Pancreas (tissue), 10 donors: ENCODE measurements at regions not wholly inside any gene's neighbourhood (a gene's known extent, or its start where the extent isn't known, plus 50 kb on each side); places are given as distances from the start of the nearest gene placed in this dataset.

Experiments used
- ATAC-seq, 4 donors: fragments of 200-7000 bp; cut with Tn5 transposase; one replicate each; pipeline versions ENCODE4 v1.8.0 to v1.9.1; 2020; ENCODE audit warnings: mild to moderate bottlenecking in 4 of 4, moderate library complexity in 4 of 4
- DNase-seq, 6 donors: peaks; one replicate each; pipeline ENCODE4 v3.0.0-alpha.2; 2020
- FAIRE-seq: peaks from 2 replicates; lab custom pipeline; 2012; peaks lifted over from hg19 to GRCh38; lab: Jason Lieb, UNC
- H3K27ac ChIP-seq, 4 donors: fragments of 200-600 bp; sonication (generic); 1 replicate in 3 of 4; 2 replicates in 1 of 4; pipeline versions ENCODE4 v1.5.0 to v1.8.0; 2020
- H3K27me3 ChIP-seq, 4 donors: fragments of 200-600 bp; one replicate each; pipeline ENCODE4 v1.8.0; 2021
- H3K36me3 ChIP-seq, 3 donors: fragments of 200-600 bp; sonication (generic) in 1 of 3; one replicate each; pipeline versions ENCODE4 v1.5.0 to v1.8.0; 2020 to 2021
- H3K4me1 ChIP-seq, 3 donors: fragments of 200-600 bp; one replicate each; pipeline ENCODE4 v1.8.0; 2021
- H3K4me3 ChIP-seq, 4 donors: fragments of 200-600 bp; sonication (generic) in 2 of 4; one replicate each; pipeline versions ENCODE4 v1.5.0 to v1.8.0; 2020 to 2021
- H3K9me3 ChIP-seq, 4 donors: fragments of 200-600 bp; one replicate each; pipeline ENCODE4 v1.8.0; 2021
- CTCF ChIP-seq, 4 donors: fragments of 200-600 bp; sonication (generic) in 3 of 4; IDR thresholded peaks; one replicate each; pipeline versions ENCODE4 v1.5.0 to v1.8.0; 2021; ENCODE audit warnings: antibody characterized with exemption in 4 of 4
- WGBS, 2 donors: extraction: QIAGEN DNeasy Blood & Tissue Kit; methylation state at CpG; one replicate each; pipeline ENCODE4 v1.1.7; 2013; 5-methylcytosine and 5-hydroxymethylcytosine counted together
- intact Hi-C, 3 donors: fragments of 100-400 bp; cut with DNase I; formaldehyde crosslinking; loops; one replicate each; pipeline versions ENCODE4 v1.11.1 to v1.14.2; 2022
- donor health status: healthy with polysubstance abuse.
- donor health status: DM: no; HTN: no; CAD: no; lungs with moderate emphysema.
- donor health status: DM: no; HTN: no; CAD: no.
- donor health status: control.
- donor health status: control.
- donor health status: Bipolar disorder and iron deficiency.
- donor health status: DM: yes; HTN: yes; CAD: no.
- donor health status: DM: no; HTN: no; CAD: no.
- donor health status: DM: no; HTN: no; CAD: no.
- donor health status: DM: yes; HTN: yes; CAD: no.

GRCh38 chr7:86181474-86181873, 462.2 kb upstream of the GRM3 start:
- no peak for FAIRE-seq
- H3K36me3 ChIP-seq, result no peaks in the 10 kb centered on the region

GRCh38 chr7:86164827-86165226, 478.9 kb upstream of the GRM3 start:
- Histone ChIP-seq H3K4me3 (no peak overlapping the region), H3K9me3 (no peaks in the 10 kb centered on the region), H3K27ac (no peak overlapping the region), H3K4me1 (no peaks in the 10 kb centered on the region), H3K27me3 (no peaks in the 10 kb centered on the region), H3K36me3 (no peaks in the 10 kb centered on the region)
- no peak for TF ChIP-seq CTCF (IDR thresholded peaks at IDR 0.05)
- FAIRE-seq (no peak), ATAC-seq (no peak), DNase-seq (no peak)
- WGBS, 2 donors, result 60 to 74% methylated on average over 1 of the region's 1 CpG
- intact Hi-C loops, result no loop called here

More at GRCh38 chr7:86181474-86181873, 462.2 kb upstream of the GRM3 start:
- 58 to 66% methylated on average over 3 of the region's 3 CpGs for WGBS, 2 donors
- intact Hi-C loops, result no loop called here
- Histone ChIP-seq H3K9me3 (no peaks in the 10 kb centered on the region), H3K27ac (no peak overlapping the region), H3K4me1 (no peaks in the 10 kb centered on the region), H3K27me3 (no peaks in the 10 kb centered on the region), H3K4me3 (no peak overlapping the region)
- no peak for TF ChIP-seq CTCF (IDR thresholded peaks at IDR 0.05)
- no peak for ATAC-seq
- no peak for DNase-seq

GRCh38 chr7:86158111-86158510, 485.6 kb upstream of the GRM3 start:
- H3K4me1 ChIP-seq, result no peaks in the 10 kb centered on the region
- intact Hi-C loops, result no loop called here
- ATAC-seq (no peak), DNase-seq (peak in 1 of 6 donors; percentile 13), FAIRE-seq (no peak)
- H3K27me3 ChIP-seq, result no peaks in the 10 kb centered on the region
- WGBS, 2 donors, result 75 to 89% methylated on average over 4 of the region's 4 CpGs
- no peak overlapping the region for H3K27ac ChIP-seq
- TF ChIP-seq CTCF (IDR thresholded peaks at IDR 0.05), result no peak
- H3K9me3 ChIP-seq, result no peaks in the 10 kb centered on the region
- no peaks in the 10 kb centered on the region for H3K36me3 ChIP-seq
- no peak overlapping the region for H3K4me3 ChIP-seq

- intact Hi-C loops, result no loop called here
- H3K4me1 ChIP-seq, result no peaks in the 10 kb centered on the region
- no peaks in the 10 kb centered on the region for H3K36me3 ChIP-seq
- no peak overlapping the region for H3K4me3 ChIP-seq
- no peak overlapping the region for H3K27ac ChIP-seq
- DNase-seq, result no peak
- no peaks in the 10 kb centered on the region for H3K9me3 ChIP-seq
- H3K27me3 ChIP-seq, result no peaks in the 10 kb centered on the region
- FAIRE-seq, result no peak
- WGBS, 2 donors, result 72 to 80% methylated on average over 2 of the region's 2 CpGs
- ATAC-seq, result no peak
- no peak for TF ChIP-seq CTCF (IDR thresholded peaks at IDR 0.05)
These were observed 488.1 kb upstream of the GRM3 start for GRCh38 chr7:86155623-86156022.

- WGBS, 2 donors, result 45 to 49% methylated on average over 2 of the region's 2 CpGs
- H3K9me3 ChIP-seq, result no peaks in the 10 kb centered on the region
- H3K4me1 ChIP-seq, result no peaks in the 10 kb centered on the region
- H3K36me3 ChIP-seq, result no peaks in the 10 kb centered on the region
- ATAC-seq (no peak), DNase-seq (no peak), FAIRE-seq (no peak)
- H3K27me3 ChIP-seq, result no peaks in the 10 kb centered on the region
- no peak for TF ChIP-seq CTCF (IDR thresholded peaks at IDR 0.05)
- H3K27ac ChIP-seq, result no peak overlapping the region
- intact Hi-C loops, result no loop called here
- no peak overlapping the region for H3K4me3 ChIP-seq
These were observed 490.8 kb upstream of the GRM3 start for GRCh38 chr7:86152926-86153325.
